ENCODE measurements at regions not wholly inside any gene's neighbourhood (a gene's known extent, or its start where the extent isn't known, plus 50 kb on each side); places are given as distances from the start of the nearest gene placed in this dataset.

DNA sequence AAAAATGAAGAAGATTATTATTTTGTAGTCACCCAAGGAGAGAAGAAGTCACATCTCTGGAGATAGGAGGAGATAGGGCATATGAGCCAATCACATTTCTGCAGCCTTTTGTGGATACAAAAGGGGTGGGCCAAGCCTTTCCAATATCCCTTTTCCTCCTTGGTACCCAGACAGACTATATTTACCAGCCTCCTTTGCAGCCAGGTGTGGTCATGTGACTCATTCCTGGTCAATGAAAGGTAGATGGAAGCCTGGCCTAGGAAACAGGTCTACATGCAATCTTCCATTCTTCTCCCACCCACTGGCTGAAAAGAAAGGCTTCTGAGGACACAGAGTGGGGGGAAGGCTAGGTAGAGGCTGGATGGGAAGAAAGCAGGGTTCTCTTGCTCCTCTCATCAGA lies 58.1 kb upstream of the ERG start:
- Mint-ChIP-seq H3K4me3 (no peak overlapping the region), H3K9me3 (peaks cover 0 to 1% (median 0%) of the 10 kb centered on the region in 7 donors), H3K36me3 (no peaks in the 10 kb centered on the region), H3K27ac (no peak overlapping the region), H3K4me1 (no peaks in the 10 kb centered on the region), H3K27me3 (peaks cover 0 to 9% (median 0%) of the 10 kb centered on the region in 3 donors)
- no peak for DNase-seq
- no peak for ATAC-seq (ENCODE audit: low read depth in 2 of 2)

DNA sequence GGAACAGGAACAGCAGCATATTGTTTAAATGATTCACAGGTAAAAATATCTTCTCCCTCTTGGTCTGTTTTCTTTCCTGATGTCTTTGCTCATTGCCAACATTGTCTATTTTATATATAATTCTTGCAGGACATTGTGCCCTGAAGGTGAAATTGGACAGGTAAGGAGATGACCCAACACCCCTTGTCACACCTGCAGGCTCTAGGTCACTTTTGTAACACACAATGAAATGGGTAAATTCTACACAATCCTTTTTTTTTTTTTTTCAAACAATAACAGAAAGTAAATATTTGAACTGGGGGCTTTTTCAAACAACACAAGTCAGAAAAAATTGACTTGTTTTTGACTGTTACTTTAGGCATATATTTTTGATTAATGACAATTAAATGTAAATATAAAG lies 62.9 kb upstream of the ERG start:
- peaks cover 0 to 1% (median 0%) of the 10 kb centered on the region in 7 donors for H3K9me3 Mint-ChIP-seq
- no peak overlapping the region for H3K27ac Mint-ChIP-seq
- no peaks in the 10 kb centered on the region for H3K4me1 Mint-ChIP-seq
- H3K27me3 Mint-ChIP-seq = no peaks in the 10 kb centered on the region
- no peaks in the 10 kb centered on the region for H3K36me3 Mint-ChIP-seq
- ATAC-seq (ENCODE audit: low read depth in 2 of 2) = no peak
- no peak overlapping the region for H3K4me3 Mint-ChIP-seq
- no peak for DNase-seq

DNA sequence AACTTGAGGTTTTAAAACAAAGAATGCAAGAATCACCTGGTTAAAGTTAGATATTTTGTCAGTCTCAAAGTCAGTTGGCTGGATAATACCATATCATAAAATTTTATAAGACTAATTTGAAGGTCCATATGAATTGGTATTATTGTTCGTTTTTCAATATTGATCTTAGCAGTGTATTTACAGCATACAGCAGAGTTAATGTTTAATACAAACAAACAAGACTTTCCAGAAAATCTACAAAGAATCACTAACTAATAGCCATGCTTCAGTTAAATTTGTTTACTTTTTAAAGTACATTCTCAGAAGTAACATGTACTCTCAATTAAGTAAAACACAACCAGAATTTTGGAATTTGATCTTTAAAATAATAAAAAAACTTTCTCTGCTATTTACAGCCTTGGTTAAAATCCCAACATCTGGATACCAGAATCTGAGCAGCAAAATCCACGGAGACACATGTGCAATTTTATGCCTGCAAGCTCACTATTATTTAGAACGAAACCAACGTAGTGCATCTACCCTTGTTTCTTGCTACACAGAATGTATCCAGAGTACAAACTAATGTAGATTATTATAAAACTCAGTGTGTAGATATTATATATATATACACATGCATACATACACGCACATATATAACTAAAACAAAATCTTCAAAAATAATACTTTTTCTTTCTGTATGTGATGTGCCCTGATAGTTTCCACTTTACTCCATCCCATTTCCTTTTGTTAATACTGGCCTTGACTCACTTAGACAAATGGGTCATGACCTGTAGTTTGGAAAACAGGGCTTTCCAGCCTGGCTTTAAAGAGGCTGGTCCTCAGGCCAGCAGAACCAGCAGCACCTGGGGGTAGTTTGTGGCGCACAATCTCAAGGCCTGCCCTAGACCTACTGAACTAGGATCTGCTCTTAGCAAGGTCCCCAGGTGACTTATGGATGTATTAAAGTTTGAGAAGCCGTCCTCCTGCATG lies 63.6 kb upstream of the ERG start:
- Mint-ChIP-seq H3K27me3 (no peaks in the 10 kb centered on the region), H3K4me3 (no peak overlapping the region), H3K9me3 (peaks cover 0 to 1% (median 0%) of the 10 kb centered on the region in 7 donors), H3K4me1 (no peaks in the 10 kb centered on the region), H3K36me3 (no peaks in the 10 kb centered on the region), H3K27ac (no peak overlapping the region)
- DNase-seq = no peak
- ATAC-seq (ENCODE audit: low read depth in 2 of 2) = no peak

DNA sequence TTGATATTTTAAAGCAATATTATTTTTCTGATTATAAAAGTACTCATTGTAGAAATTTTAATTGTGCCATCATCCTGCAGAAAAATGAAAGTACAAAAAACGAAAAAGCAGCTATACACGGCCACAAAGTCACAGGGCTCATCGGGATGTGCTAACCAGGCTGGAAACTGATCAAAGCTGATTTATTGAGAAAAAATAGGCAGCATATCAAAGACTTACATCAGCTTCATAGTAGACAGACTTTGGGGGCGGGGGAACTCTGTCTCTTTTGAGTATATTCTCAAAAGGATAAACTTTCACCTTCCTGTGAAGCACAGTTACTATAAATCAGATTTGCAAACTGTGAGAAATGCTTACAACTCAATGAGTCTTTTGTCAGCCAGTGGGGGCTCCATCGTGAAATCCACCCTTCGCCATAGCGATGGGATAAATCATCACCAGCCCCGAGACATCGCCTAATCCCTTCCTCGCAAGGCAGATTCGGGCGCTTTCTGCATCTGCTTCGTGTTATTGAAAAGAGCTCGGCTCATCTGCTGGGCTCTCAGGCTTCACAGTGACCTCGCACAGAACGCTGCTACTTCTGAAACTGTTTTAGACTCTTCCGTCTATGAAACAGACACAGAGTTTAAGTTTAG lies 69.2 kb upstream of the ERG start:
- H3K27me3 Mint-ChIP-seq = no peaks in the 10 kb centered on the region
- no peaks in the 10 kb centered on the region for H3K4me1 Mint-ChIP-seq
- H3K4me3 Mint-ChIP-seq = no peak overlapping the region

DNA sequence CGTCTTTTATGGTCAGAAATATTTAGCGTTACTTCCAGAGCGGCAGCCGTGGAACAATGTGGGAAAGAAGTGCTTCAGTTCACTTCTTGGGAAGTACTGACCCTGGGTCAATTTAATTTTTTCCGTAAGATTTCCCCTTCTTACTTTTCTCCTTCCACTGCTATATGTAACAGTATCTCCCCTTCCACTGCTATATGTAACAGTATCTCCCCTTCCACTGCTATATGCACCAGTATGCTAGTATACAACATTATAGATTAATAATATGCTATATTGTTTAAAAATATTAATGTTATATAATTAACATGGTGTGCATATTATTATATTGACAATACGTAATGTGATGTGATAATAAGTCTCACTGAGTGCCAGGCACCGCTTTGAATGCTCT lies 69.7 kb upstream of the ERG start:
- H3K4me3 Mint-ChIP-seq = no peak overlapping the region
- no peaks in the 10 kb centered on the region for H3K27me3 Mint-ChIP-seq
- H3K27ac Mint-ChIP-seq = no peak overlapping the region
- H3K4me1 Mint-ChIP-seq = no peaks in the 10 kb centered on the region
- DNase-seq = no peak
- no peak for ATAC-seq (ENCODE audit: low read depth in 2 of 2)
- no peaks in the 10 kb centered on the region for H3K36me3 Mint-ChIP-seq
- H3K9me3 Mint-ChIP-seq = peaks cover 0 to 4% (median 2%) of the 10 kb centered on the region in 7 donors

More for the DNA sequence above, 69.2 kb upstream of the ERG start:
- H3K9me3 Mint-ChIP-seq = peaks cover 0 to 4% (median 2%) of the 10 kb centered on the region in 7 donors
- H3K27ac Mint-ChIP-seq = no peak overlapping the region
- ATAC-seq (ENCODE audit: low read depth in 2 of 2) (no peak), DNase-seq (no peak)
- no peaks in the 10 kb centered on the region for H3K36me3 Mint-ChIP-seq

DNA sequence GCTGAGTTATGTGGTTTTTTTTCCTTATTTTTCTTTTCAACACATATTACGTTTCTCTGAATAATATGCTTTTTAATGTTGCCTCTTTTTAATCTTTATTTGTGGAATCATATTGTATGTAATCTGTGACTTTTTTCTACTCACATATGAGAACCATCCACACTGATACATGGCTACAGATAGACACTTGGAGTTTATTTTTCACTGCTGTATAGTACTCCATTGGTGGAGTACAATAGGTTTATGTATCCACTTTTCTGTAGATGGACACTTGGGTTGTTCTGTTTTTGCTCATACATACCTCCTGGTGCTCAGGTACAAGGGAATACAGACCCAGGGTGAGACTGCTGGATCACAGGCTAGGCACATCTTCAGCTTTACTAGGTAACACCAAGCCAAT lies 71.5 kb upstream of the ERG start:
- no peak overlapping the region for H3K4me3 Mint-ChIP-seq

DNA sequence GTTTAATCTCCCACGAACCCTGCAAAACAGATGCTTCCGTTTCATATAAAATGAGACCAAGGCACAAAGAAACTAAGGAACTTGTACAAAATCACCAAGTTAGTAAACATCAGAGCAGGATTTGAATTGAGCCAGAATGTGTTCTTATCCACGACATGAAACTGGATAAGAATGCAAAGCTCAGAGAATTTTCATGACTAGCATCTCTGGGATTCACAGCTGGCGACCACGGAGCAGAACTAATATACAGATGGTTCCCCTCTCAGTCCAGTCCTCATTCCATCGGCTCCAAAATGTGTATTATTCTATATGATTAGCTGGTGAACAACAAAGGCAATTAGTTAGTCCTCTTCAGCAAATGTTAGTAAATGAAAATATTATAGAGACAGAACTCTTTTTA lies 72.3 kb upstream of the ERG start:
- H3K27ac Mint-ChIP-seq = no peak overlapping the region
- H3K36me3 Mint-ChIP-seq = no peaks in the 10 kb centered on the region
- no peaks in the 10 kb centered on the region for H3K4me1 Mint-ChIP-seq
- ATAC-seq (ENCODE audit: low read depth in 2 of 2) (no peak), DNase-seq (no peak)
- H3K27me3 Mint-ChIP-seq = no peaks in the 10 kb centered on the region
- H3K9me3 Mint-ChIP-seq = peaks cover 0 to 4% (median 2%) of the 10 kb centered on the region in 7 donors
- no peak overlapping the region for H3K4me3 Mint-ChIP-seq

More for the DNA sequence above, 71.5 kb upstream of the ERG start:
- H3K36me3 Mint-ChIP-seq = no peaks in the 10 kb centered on the region
- H3K9me3 Mint-ChIP-seq = peaks cover 0 to 4% (median 2%) of the 10 kb centered on the region in 7 donors
- DNase-seq (no peak), ATAC-seq (ENCODE audit: low read depth in 2 of 2) (no peak)
- H3K27ac Mint-ChIP-seq = no peak overlapping the region
- H3K27me3 Mint-ChIP-seq = no peaks in the 10 kb centered on the region
- H3K4me1 Mint-ChIP-seq = no peaks in the 10 kb centered on the region

DNA sequence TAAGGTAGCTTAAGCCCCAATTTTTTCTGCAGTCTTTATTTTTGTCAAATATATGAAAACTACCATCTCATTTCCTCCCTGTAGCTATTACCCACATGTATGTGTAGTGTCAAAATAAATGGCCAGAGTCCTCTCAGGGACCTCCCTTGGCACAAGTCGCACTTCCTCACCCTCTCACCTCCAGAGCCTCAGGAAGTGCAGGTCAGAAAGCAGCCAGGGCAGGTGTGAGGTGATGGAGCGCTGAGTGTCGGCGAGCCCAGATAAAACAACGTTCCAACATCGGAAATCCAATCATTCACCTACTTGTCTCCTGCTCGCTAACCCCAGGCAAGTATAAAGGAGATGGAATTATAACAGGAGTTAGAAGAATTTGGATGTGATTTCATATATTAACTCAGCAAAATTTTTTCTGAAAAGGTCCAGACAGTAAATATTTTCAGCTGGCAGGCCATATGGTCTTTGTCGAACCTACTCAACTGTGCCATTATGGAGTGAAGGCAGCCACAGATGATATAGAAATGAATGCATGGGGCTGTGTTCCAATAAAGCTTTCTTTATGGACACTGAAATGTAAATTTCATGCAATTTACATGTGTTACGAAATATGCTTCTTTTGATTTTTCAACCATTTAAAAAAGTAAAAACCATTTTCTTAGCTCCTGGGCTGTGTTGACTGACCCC lies 76.8 kb upstream of the ERG start:
- Mint-ChIP-seq H3K27ac (no peak overlapping the region), H3K4me1 (no peaks in the 10 kb centered on the region)

DNA sequence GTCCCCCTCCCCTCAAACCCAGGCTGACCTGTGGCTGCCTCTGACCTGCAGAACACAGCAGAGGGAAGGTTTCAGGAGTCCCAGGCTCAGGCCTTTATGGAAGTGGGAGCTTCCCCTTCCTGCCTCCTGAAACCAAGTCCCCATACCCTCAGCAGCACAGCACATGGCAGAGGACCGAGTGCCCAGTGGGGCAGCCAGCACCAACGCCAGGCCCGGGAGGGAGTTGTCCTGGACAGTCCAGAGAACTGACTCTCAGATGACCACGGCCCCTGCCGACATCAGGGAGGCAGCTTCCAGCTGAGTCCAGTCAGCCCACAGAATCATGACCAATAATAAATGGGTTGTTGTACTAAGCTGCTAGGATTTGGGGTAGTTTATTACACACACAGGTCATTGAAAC lies 79.6 kb upstream of the ERG start:
- Mint-ChIP-seq H3K4me1 (no peaks in the 10 kb centered on the region), H3K27ac (peak overlapping the region in 1 of 6 donors; percentile 69), H3K36me3 (no peaks in the 10 kb centered on the region), H3K4me3 (no peak overlapping the region), H3K27me3 (no peaks in the 10 kb centered on the region), H3K9me3 (no peaks in the 10 kb centered on the region)
- DNase-seq = no peak
- ATAC-seq (ENCODE audit: low read depth in 2 of 2) = no peak

More for the DNA sequence above, 76.8 kb upstream of the ERG start:
- H3K27me3 Mint-ChIP-seq = no peaks in the 10 kb centered on the region
- no peaks in the 10 kb centered on the region for H3K9me3 Mint-ChIP-seq
- H3K4me3 Mint-ChIP-seq = no peak overlapping the region
- no peak for DNase-seq
- ATAC-seq (ENCODE audit: low read depth in 2 of 2) = no peak
- H3K36me3 Mint-ChIP-seq = no peaks in the 10 kb centered on the region

DNA sequence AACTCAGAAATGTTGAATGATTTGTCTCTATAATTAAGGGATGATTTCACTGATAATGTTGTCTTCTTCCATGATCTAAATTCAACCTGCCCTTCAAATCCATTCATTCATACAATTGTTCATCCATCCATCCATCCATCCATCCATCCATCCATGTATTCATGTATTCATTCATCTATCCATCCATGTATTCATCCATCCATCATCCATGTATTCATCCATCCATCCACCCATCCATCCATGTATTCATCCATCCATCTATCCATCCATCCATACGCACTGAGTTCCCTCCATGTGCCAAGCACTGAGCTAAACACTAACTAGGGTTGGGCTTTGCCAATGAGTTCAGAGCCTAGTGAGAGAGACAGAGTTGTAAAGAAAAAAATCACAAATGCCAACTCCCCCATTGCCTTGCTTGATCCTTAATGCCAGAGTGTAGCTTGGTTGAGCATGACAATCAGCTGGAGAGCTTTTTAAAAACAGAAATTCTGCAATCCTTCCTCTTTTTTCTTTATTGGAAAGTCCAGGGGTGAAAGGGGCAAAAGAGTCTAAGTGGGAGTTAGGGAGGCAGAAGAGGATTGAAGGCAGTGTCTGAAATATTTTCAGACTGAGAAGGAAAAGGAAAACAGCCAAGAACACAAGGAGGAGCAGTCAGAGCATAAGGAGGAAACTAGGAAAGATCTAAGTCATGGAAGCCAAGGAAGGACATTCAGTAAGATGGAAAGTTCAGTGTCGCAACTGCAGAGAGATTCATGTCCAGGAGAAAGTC lies 92.4 kb upstream of the ERG start:
- Mint-ChIP-seq H3K27ac (no peak overlapping the region), H3K9me3 (peaks cover 0 to 11% (median 0%) of the 10 kb centered on the region in 7 donors), H3K36me3 (no peaks in the 10 kb centered on the region), H3K4me3 (no peak overlapping the region), H3K4me1 (no peaks in the 10 kb centered on the region), H3K27me3 (peaks cover 0 to 15% (median 0%) of the 10 kb centered on the region in 3 donors)
- ATAC-seq (ENCODE audit: low read depth in 2 of 2) (no peak), DNase-seq (no peak)

DNA sequence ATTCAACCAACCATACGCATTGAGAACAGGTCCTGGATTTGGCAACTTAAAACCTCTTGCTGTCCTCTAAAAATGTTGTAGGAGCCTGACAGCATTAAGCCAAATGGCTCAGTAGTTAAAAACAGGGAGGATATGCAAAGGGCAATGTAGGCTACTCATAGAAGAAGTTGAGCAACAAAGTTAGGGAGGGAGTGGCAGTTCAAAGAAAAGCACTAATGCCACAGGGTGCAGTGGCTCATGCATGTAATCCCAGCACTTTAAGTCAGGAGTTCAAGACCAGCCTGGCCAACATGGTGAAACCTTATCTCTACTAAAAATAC lies 92.9 kb upstream of the ERG start:
- Mint-ChIP-seq H3K4me1 (no peaks in the 10 kb centered on the region), H3K27ac (no peak overlapping the region), H3K9me3 (peaks cover 0 to 11% (median 0%) of the 10 kb centered on the region in 7 donors), H3K36me3 (no peaks in the 10 kb centered on the region), H3K27me3 (peaks cover 0 to 15% (median 0%) of the 10 kb centered on the region in 3 donors), H3K4me3 (no peak overlapping the region)
- ATAC-seq (ENCODE audit: low read depth in 2 of 2) (no peak), DNase-seq (no peak)

DNA sequence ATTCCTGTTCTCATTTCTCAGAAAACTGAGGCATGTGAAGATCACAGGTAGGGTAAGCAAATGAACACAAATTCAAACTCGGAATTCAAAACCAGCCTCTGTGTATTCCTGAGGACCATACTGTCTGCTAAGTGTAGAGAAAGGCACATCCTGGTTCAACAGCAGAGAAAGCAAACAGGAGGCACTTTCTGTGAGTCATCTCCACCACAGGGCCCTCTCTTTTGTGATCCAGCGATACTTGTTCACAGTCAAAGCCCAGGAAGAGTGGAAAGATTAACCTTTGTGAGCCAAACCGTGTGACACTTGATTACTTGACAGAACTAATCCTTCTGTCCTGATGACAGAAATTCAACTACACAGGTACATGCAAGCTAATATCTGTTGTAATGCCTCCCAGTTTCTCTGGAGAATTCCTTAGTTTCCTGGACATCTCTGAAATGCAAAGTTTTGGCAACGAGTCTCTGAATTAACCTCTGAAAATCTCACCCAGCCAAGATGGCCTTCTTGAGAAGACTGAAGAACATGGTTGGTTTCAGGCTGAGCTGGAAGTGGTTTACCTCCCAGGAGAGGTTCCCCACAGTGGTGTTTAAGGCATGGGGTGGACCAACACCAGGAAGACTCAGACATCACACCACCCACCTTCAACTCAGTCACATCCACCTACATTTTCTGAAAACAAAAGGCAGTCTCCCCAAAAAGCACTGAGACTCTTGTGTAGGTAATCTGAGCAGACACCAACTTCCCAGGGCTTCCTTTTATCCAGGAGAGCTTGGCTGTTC lies 98.2 kb upstream of the ERG start:
- no peak overlapping the region for H3K27ac Mint-ChIP-seq
- H3K4me1 Mint-ChIP-seq = no peaks in the 10 kb centered on the region
- H3K36me3 Mint-ChIP-seq = no peaks in the 10 kb centered on the region
- H3K9me3 Mint-ChIP-seq = peaks cover 0 to 4% (median 0%) of the 10 kb centered on the region in 7 donors
- ATAC-seq (ENCODE audit: low read depth in 2 of 2) = no peak
- DNase-seq = no peak
- peaks cover 0 to 15% (median 0%) of the 10 kb centered on the region in 3 donors for H3K27me3 Mint-ChIP-seq
- H3K4me3 Mint-ChIP-seq = no peak overlapping the region

Measured in naive B cell (primary cell).